GM23338 (cell line): ENCODE measurements at regions not wholly inside any gene's neighbourhood (a gene's known extent, or its start where the extent isn't known, plus 50 kb on each side); places are given as distances from the start of the nearest gene placed in this dataset.

Experiments used
- ATAC-seq: fragments of 200-7000 bp; cut with Tn5 transposase; 3 replicates; pipeline ENCODE4 v1.9.1; 2020
- DNase-seq: peaks from one replicate; pipeline ENCODE4 v3.0.0-alpha.2; 2015; ENCODE audit warnings: low spot score
- H2AFZ ChIP-seq: fragments of 200-600 bp; sonication (generic); 2 replicates; pipeline ENCODE4 v1.8.0; 2016; ENCODE audit warnings: antibody characterized with exemption, mild to moderate bottlenecking, moderate library complexity
- H3F3A ChIP-seq: fragments of 200-600 bp; sonication (generic); replicated peaks from 2 replicates; pipeline ENCODE4 v1.8.0; 2017; ENCODE audit warnings: antibody characterized with exemption, mixed run types, low read depth
- H3K27ac ChIP-seq: fragments of 200-600 bp; sonication (generic); 2 replicates; pipeline ENCODE4 v1.6.1; 2016; ENCODE audit warnings: low read depth
- H3K27me3 ChIP-seq: fragments of 200-600 bp; sonication (generic); 2 replicates; pipeline ENCODE4 v1.8.0; 2016; ENCODE audit warnings: mild to moderate bottlenecking, mixed run types, moderate library complexity; ENCODE audit not compliant: insufficient read depth
- H3K36me3 ChIP-seq: fragments of 200-600 bp; sonication (generic); 2 replicates; pipeline ENCODE4 v1.8.0; 2016; ENCODE audit warnings: mild to moderate bottlenecking; ENCODE audit not compliant: insufficient read depth
- H3K4me1 ChIP-seq: fragments of 200-600 bp; sonication (generic); 2 replicates; pipeline ENCODE4 v1.8.0; 2016; ENCODE audit warnings: mild to moderate bottlenecking, moderate library complexity; ENCODE audit not compliant: insufficient read depth
- H3K4me2 ChIP-seq: fragments of 200-600 bp; sonication (generic); 2 replicates; pipeline ENCODE4 v1.7.1; 2017; ENCODE audit warnings: mixed run types
- H3K4me3 ChIP-seq: fragments of 200-600 bp; sonication (generic); 2 replicates; pipeline ENCODE4 v1.6.1; 2016; ENCODE audit warnings: mixed run types
- H3K79me2 ChIP-seq: fragments of 200-600 bp; sonication (generic); replicated peaks from 2 replicates; pipeline ENCODE4 v1.8.0; 2017; ENCODE audit warnings: mild to moderate bottlenecking; ENCODE audit not compliant: insufficient read depth
- H3K9me2 ChIP-seq: fragments of 200-600 bp; sonication (generic); 2 replicates; pipeline ENCODE4 v1.8.0; 2017; ENCODE audit not compliant: insufficient read depth
- H4K20me1 ChIP-seq: fragments of 200-600 bp; sonication (generic); replicated peaks from 2 replicates; pipeline ENCODE4 v1.8.0; 2017; ENCODE audit warnings: mild to moderate bottlenecking; ENCODE audit not compliant: insufficient read depth
- H3K27ac Mint-ChIP-seq: 2 replicates; pipeline ENCODE4 v1.8.0; 2020; ENCODE audit warnings: inconsistent platforms, mild to moderate bottlenecking, moderate library complexity, mixed read lengths
- H3K27me3 Mint-ChIP-seq: 3 replicates; pipeline ENCODE4 v1.8.0; 2022; ENCODE audit warnings: low read depth, mild to moderate bottlenecking, moderate library complexity, mixed read lengths, inconsistent platforms; ENCODE audit not compliant: insufficient read depth, poor library complexity
- H3K36me3 Mint-ChIP-seq: 3 replicates; pipeline ENCODE4 v1.8.0; 2021; ENCODE audit warnings: low read depth, mild to moderate bottlenecking, inconsistent platforms, moderate library complexity, mixed read lengths
- H3K4me1 Mint-ChIP-seq: 3 replicates; pipeline ENCODE4 v1.8.0; 2020; ENCODE audit warnings: mild to moderate bottlenecking, inconsistent platforms, mixed read lengths
- H3K4me3 Mint-ChIP-seq: 3 replicates; pipeline ENCODE4 v1.8.0; 2021; ENCODE audit warnings: moderate library complexity, mild to moderate bottlenecking, inconsistent platforms, mixed read lengths
- H3K9me3 Mint-ChIP-seq: 3 replicates; pipeline ENCODE4 v1.8.0; 2020; ENCODE audit warnings: moderate library complexity, mild to moderate bottlenecking, inconsistent platforms, mixed read lengths
- EZH2 ChIP-seq: fragments of 200-600 bp; sonication (generic); IDR thresholded peaks from one replicate; pipeline ENCODE4 v1.8.0; 2017; ENCODE audit warnings: antibody characterized with exemption, mild to moderate bottlenecking, low read depth; ENCODE audit not compliant: unreplicated experiment
- EZH2phosphoT487 ChIP-seq: fragments of 200-600 bp; sonication (generic); IDR thresholded peaks from one replicate; pipeline ENCODE4 v1.8.1; 2018; ENCODE audit warnings: antibody characterized with exemption; ENCODE audit not compliant: unreplicated experiment
- TF ChIP-seq, protein P1 (sequence below): fragments of 250-450 bp; sonication (Bioruptor Pico); IDR thresholded peaks from 2 replicates; pipeline ENCODE4 v1.5.0; 2020; ENCODE audit warnings: mild to moderate bottlenecking, moderate library complexity

DNA sequence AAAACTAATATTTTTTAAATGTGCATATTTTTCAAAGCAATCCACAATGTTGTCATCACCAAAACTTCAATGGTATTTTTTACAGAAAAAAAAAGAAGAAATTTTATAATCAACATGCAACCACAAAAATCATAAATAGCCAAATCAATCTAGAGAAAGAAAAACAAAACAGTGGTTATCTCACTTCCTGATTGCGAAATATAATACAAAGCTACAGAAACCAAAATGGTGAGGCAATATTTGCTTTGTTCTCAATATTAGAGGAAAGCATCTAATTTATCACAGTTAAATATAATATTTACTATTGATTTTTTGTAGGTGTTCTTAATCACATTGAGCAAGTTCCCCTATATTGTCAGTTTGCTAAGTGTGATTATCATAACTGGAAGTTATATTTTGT, 720.7 kb upstream of the ADGRB3 start:
- no peak overlapping the region for H3K4me3 Mint-ChIP-seq
- Histone ChIP-seq H3K9me2 (no peaks in the 10 kb centered on the region; the same call in 1 of the 2 replicates), H3K27ac (no peak overlapping the region), H3K4me3 (no peak overlapping the region), H3K36me3 (no peaks in the 10 kb centered on the region), H4K20me1 (no peaks in the 10 kb centered on the region), H3F3A (no peaks in the 10 kb centered on the region), H3K4me1 (no peaks in the 10 kb centered on the region), H3K79me2 (no peaks in the 10 kb centered on the region), H3K27me3 (no peaks in the 10 kb centered on the region), H3K4me2 (no peak overlapping the region), H2AFZ (no peak overlapping the region)
- ATAC-seq (no peak), DNase-seq (no peak)
- H3K4me1 Mint-ChIP-seq = no peaks in the 10 kb centered on the region
- H3K36me3 Mint-ChIP-seq = no peaks in the 10 kb centered on the region
- no peaks in the 10 kb centered on the region for H3K27me3 Mint-ChIP-seq
- TF ChIP-seq EZH2phosphoT487 = no peak
- TF ChIP-seq, protein P1, sequence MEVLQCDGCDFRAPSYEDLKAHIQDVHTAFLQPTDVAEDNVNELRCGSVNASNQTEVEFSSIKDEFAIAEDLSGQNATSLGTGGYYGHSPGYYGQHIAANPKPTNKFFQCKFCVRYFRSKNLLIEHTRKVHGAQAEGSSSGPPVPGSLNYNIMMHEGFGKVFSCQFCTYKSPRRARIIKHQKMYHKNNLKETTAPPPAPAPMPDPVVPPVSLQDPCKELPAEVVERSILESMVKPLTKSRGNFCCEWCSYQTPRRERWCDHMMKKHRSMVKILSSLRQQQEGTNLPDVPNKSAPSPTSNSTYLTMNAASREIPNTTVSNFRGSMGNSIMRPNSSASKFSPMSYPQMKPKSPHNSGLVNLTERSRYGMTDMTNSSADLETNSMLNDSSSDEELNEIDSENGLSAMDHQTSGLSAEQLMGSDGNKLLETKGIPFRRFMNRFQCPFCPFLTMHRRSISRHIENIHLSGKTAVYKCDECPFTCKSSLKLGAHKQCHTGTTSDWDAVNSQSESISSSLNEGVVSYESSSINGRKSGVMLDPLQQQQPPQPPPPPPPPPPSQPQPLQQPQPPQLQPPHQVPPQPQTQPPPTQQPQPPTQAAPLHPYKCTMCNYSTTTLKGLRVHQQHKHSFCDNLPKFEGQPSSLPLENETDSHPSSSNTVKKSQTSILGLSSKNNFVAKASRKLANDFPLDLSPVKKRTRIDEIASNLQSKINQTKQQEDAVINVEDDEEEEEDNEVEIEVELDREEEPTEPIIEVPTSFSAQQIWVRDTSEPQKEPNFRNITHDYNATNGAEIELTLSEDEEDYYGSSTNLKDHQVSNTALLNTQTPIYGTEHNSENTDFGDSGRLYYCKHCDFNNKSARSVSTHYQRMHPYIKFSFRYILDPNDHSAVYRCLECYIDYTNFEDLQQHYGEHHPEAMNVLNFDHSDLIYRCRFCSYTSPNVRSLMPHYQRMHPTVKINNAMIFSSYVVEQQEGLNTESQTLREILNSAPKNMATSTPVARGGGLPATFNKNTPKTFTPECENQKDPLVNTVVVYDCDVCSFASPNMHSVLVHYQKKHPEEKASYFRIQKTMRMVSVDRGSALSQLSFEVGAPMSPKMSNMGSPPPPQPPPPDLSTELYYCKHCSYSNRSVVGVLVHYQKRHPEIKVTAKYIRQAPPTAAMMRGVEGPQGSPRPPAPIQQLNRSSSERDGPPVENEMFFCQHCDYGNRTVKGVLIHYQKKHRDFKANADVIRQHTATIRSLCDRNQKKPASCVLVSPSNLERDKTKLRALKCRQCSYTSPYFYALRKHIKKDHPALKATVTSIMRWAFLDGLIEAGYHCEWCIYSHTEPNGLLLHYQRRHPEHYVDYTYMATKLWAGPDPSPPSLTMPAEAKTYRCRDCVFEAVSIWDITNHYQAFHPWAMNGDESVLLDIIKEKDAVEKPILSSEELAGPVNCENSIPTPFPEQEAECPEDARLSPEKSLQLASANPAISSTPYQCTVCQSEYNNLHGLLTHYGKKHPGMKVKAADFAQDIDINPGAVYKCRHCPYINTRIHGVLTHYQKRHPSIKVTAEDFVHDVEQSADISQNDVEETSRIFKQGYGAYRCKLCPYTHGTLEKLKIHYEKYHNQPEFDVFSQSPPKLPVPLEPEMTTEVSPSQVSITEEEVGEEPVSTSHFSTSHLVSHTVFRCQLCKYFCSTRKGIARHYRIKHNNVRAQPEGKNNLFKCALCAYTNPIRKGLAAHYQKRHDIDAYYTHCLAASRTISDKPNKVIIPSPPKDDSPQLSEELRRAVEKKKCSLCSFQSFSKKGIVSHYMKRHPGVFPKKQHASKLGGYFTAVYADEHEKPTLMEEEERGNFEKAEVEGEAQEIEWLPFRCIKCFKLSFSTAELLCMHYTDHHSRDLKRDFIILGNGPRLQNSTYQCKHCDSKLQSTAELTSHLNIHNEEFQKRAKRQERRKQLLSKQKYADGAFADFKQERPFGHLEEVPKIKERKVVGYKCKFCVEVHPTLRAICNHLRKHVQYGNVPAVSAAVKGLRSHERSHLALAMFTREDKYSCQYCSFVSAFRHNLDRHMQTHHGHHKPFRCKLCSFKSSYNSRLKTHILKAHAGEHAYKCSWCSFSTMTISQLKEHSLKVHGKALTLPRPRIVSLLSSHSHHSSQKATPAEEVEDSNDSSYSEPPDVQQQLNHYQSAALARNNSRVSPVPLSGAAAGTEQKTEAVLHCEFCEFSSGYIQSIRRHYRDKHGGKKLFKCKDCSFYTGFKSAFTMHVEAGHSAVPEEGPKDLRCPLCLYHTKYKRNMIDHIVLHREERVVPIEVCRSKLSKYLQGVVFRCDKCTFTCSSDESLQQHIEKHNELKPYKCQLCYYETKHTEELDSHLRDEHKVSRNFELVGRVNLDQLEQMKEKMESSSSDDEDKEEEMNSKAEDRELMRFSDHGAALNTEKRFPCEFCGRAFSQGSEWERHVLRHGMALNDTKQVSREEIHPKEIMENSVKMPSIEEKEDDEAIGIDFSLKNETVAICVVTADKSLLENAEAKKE (CRISPR knock-in tag) = no peak
- TF ChIP-seq EZH2 = no peak
- H3K9me3 Mint-ChIP-seq = no peaks in the 10 kb centered on the region
- H3K27ac Mint-ChIP-seq = no peak overlapping the region

- Mint-ChIP-seq H3K36me3 (no peaks in the 10 kb centered on the region), H3K4me3 (no peak overlapping the region), H3K27me3 (no peaks in the 10 kb centered on the region), H3K4me1 (no peaks in the 10 kb centered on the region), H3K27ac (no peak overlapping the region), H3K9me3 (peaks cover 2% of the 10 kb centered on the region; the same call in 1 of the 3 replicates)
- DNase-seq (no peak), ATAC-seq (no peak)
- TF ChIP-seq, protein P1 (CRISPR knock-in tag) = no peak
- H3K79me2 ChIP-seq = no peaks in the 10 kb centered on the region
- no peaks in the 10 kb centered on the region for H3K4me1 ChIP-seq
- no peaks in the 10 kb centered on the region for H4K20me1 ChIP-seq
- no peak overlapping the region for H3K4me2 ChIP-seq
- H3K27me3 ChIP-seq = no peaks in the 10 kb centered on the region
- H3K4me3 ChIP-seq = no peak overlapping the region
- no peaks in the 10 kb centered on the region for H3F3A ChIP-seq
- H3K9me2 ChIP-seq = no peaks in the 10 kb centered on the region
- no peak overlapping the region for H2AFZ ChIP-seq
- no peaks in the 10 kb centered on the region for H3K36me3 ChIP-seq
- no peak overlapping the region for H3K27ac ChIP-seq
These were observed 725.7 kb upstream of the ADGRB3 start for GRCh38 chr6:67909354-67909753.
